KMS-11 (cell line): ENCODE measurements at regions not wholly inside any gene's neighbourhood (a gene's known extent, or its start where the extent isn't known, plus 50 kb on each side); places are given as distances from the start of the nearest gene placed in this dataset.

Experiments used
- H2AFZ ChIP-seq: fragments of 200-600 bp; sonication (generic); 2 replicates; pipeline ENCODE4 v1.6.1; 2016; ENCODE audit warnings: antibody characterized with exemption, mixed run types, low read depth
- H3K27ac ChIP-seq: fragments of 200-600 bp; sonication (generic); 2 replicates; pipeline ENCODE4 v1.6.1; 2016; ENCODE audit warnings: mild to moderate bottlenecking, mixed run types
- H3K27me3 ChIP-seq: fragments of 200-600 bp; sonication (generic); 2 replicates; pipeline ENCODE4 v1.6.1; 2017; ENCODE audit warnings: mild to moderate bottlenecking, low read depth, mixed run types, moderate library complexity; ENCODE audit not compliant: insufficient read depth
- H3K36me3 ChIP-seq: fragments of 200-600 bp; sonication (generic); 2 replicates; pipeline ENCODE4 v1.6.1; 2017; ENCODE audit warnings: mild to moderate bottlenecking, mixed run types; ENCODE audit not compliant: insufficient read depth
- H3K4me1 ChIP-seq: fragments of 200-600 bp; sonication (generic); 2 replicates; pipeline ENCODE4 v1.6.1; 2016; ENCODE audit warnings: mild to moderate bottlenecking, low read depth, mixed run types; ENCODE audit not compliant: poor library complexity, severe bottlenecking
- H3K4me2 ChIP-seq: fragments of 200-600 bp; sonication (generic); 2 replicates; pipeline ENCODE4 v1.7.0; 2016; ENCODE audit warnings: mild to moderate bottlenecking, mixed run types
- H3K4me3 ChIP-seq: fragments of 200-600 bp; sonication (generic); IDR thresholded peaks from 2 replicates; pipeline ENCODE4 v1.6.1; 2017; ENCODE audit warnings: low read depth, low read length, mixed read lengths; ENCODE audit not compliant: insufficient read depth
- H3K79me2 ChIP-seq: fragments of 200-600 bp; sonication (generic); 2 replicates; pipeline ENCODE4 v1.6.1; 2016; ENCODE audit warnings: low read depth, mixed run types; ENCODE audit not compliant: insufficient read depth
- H3K9ac ChIP-seq: fragments of 200-600 bp; sonication (generic); 2 replicates; pipeline ENCODE4 v1.6.1; 2016; ENCODE audit warnings: mild to moderate bottlenecking, mixed run types
- H4K20me1 ChIP-seq: fragments of 200-600 bp; sonication (generic); 2 replicates; pipeline ENCODE4 v1.6.1; 2016; ENCODE audit warnings: mild to moderate bottlenecking, mixed run types; ENCODE audit not compliant: insufficient read depth
- CTCF ChIP-seq: fragments of 200-600 bp; sonication (generic); conservative IDR thresholded peaks from 2 replicates; pipeline ENCODE4 v1.6.1; 2017; ENCODE audit warnings: low read depth, mild to moderate bottlenecking, antibody characterized with exemption, low read length, moderate library complexity, mixed read lengths

GRCh38 chr5:21199087-21199486, 1211.1 kb upstream of the CDH18 start:
- Histone ChIP-seq H4K20me1 (no peaks in the 10 kb centered on the region), H3K9ac (no peak overlapping the region), H3K4me1 (no peaks in the 10 kb centered on the region), H3K4me2 (no peak overlapping the region), H2AFZ (no peak overlapping the region), H3K4me3 (no peak overlapping the region), H3K36me3 (no peaks in the 10 kb centered on the region), H3K27me3 (no peaks in the 10 kb centered on the region), H3K79me2 (no peaks in the 10 kb centered on the region), H3K27ac (no peak overlapping the region)
- no peak for TF ChIP-seq CTCF

- H3K79me2 ChIP-seq = no peaks in the 10 kb centered on the region
- H3K4me1 ChIP-seq = no peaks in the 10 kb centered on the region
- H3K27ac ChIP-seq = no peak overlapping the region
- H4K20me1 ChIP-seq = no peaks in the 10 kb centered on the region
- no peak overlapping the region for H3K4me3 ChIP-seq
- H3K27me3 ChIP-seq = no peaks in the 10 kb centered on the region
- no peaks in the 10 kb centered on the region for H3K36me3 ChIP-seq
- no peak for TF ChIP-seq CTCF
- no peak overlapping the region for H3K9ac ChIP-seq
- no peak overlapping the region for H3K4me2 ChIP-seq
- no peak overlapping the region for H2AFZ ChIP-seq
These were observed 1207.1 kb upstream of the CDH18 start for GRCh38 chr5:21195145-21195544.

GRCh38 chr5:21185536-21185935, 1197.5 kb upstream of the CDH18 start:
- H3K4me3 ChIP-seq = no peak overlapping the region
- H3K4me1 ChIP-seq = no peaks in the 10 kb centered on the region
- no peak overlapping the region for H2AFZ ChIP-seq
- no peak overlapping the region for H3K9ac ChIP-seq
- no peaks in the 10 kb centered on the region for H4K20me1 ChIP-seq
- H3K27me3 ChIP-seq = no peaks in the 10 kb centered on the region
- no peak for TF ChIP-seq CTCF
- H3K4me2 ChIP-seq = no peak overlapping the region
- no peaks in the 10 kb centered on the region for H3K79me2 ChIP-seq
- H3K27ac ChIP-seq = no peak overlapping the region
- H3K36me3 ChIP-seq = no peaks in the 10 kb centered on the region

GRCh38 chr5:21184581-21184980, 1196.6 kb upstream of the CDH18 start:
- Histone ChIP-seq H4K20me1 (no peaks in the 10 kb centered on the region), H3K36me3 (no peaks in the 10 kb centered on the region), H3K79me2 (no peaks in the 10 kb centered on the region), H2AFZ (no peak overlapping the region), H3K4me2 (no peak overlapping the region), H3K4me3 (no peak overlapping the region), H3K4me1 (no peaks in the 10 kb centered on the region), H3K27me3 (no peaks in the 10 kb centered on the region), H3K9ac (no peak overlapping the region), H3K27ac (no peak overlapping the region)
- TF ChIP-seq CTCF = no peak

DNA sequence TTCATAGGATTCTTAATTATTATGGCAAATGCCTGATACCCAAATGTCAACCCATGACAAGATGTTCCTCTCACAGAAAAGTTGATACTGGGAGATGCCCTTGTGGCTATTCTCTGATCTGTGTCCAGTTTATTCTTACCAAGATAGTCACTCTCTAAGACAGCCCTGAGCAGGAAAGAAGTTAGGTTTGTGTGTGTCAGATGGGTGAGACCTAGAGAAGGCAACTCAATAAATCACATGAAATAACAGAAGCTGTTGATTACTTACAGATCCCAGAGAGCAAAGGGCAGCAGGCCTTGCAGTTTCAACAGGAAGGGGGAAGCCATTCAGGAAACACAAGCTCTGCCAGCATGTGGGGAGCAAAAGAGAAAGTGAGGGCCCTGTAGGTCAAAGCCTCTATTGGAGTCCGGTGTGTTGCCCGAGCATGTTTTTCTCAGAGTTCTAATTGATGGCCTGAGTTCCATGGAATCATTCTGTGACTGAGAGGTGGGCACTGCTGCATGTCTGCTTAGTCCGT, 1193.7 kb upstream of the CDH18 start:
- Histone ChIP-seq H3K4me1 (no peaks in the 10 kb centered on the region), H2AFZ (no peak overlapping the region), H3K9ac (no peak overlapping the region), H3K36me3 (no peaks in the 10 kb centered on the region), H3K27me3 (no peaks in the 10 kb centered on the region), H4K20me1 (no peaks in the 10 kb centered on the region), H3K4me2 (no peak overlapping the region), H3K79me2 (no peaks in the 10 kb centered on the region), H3K4me3 (no peak overlapping the region), H3K27ac (no peak overlapping the region)
- TF ChIP-seq CTCF = no peak
